Tibial nerve (tissue), 4 donors: ENCODE measurements at regions not wholly inside any gene's neighbourhood (a gene's known extent, or its start where the extent isn't known, plus 50 kb on each side); places are given as distances from the start of the nearest gene placed in this dataset.

ENCODE experiments used
- DNase-seq, 2 donors: peaks; one replicate each; pipeline ENCODE4 v3.0.0-alpha.2; 2019; ENCODE audit warnings: low spot score in 2 of 2
- H3K27ac ChIP-seq, 4 donors: fragments of 200-600 bp; sonication (generic) in 3 of 4; one replicate each; pipeline ENCODE4 v1.5.1; 2017 to 2019; ENCODE audit warnings: mild to moderate bottlenecking in 1 of 4
- H3K27me3 ChIP-seq, 2 donors: fragments of 200-600 bp; sonication (generic) in 1 of 2; one replicate each; pipeline versions ENCODE4 v1.5.1 to v1.6.0; 2017 to 2019
- H3K36me3 ChIP-seq, 3 donors: fragments of 200-600 bp; sonication (generic); one replicate each; pipeline ENCODE4 v1.5.1; 2018 to 2019
- H3K4me1 ChIP-seq, 4 donors: fragments of 200-600 bp; sonication (generic) in 3 of 4; one replicate each; pipeline ENCODE4 v1.5.1; 2017 to 2019
- H3K4me3 ChIP-seq, 4 donors: fragments of 200-600 bp; sonication (generic) in 3 of 4; one replicate each; pipeline ENCODE4 v1.5.1; 2017 to 2019; ENCODE audit warnings: mild to moderate bottlenecking in 1 of 4, moderate library complexity in 1 of 4
- H3K9me3 ChIP-seq, 4 donors: fragments of 200-600 bp; sonication (generic) in 3 of 4; one replicate each; pipeline ENCODE4 v1.5.1; 2017 to 2019
- EP300 ChIP-seq, 2 donors: sonication (generic); formaldehyde crosslinking; IDR thresholded peaks; one replicate each; pipeline ENCODE4 v1.6.1; 2017; ENCODE audit warnings: antibody characterized with exemption in 2 of 2, mild to moderate bottlenecking in 1 of 2
- POLR2A ChIP-seq, 2 donors: fragments of 450-650 bp; IDR thresholded peaks; one replicate each; pipeline ENCODE4 v1.6.1; 2017; ENCODE audit warnings: antibody characterized with exemption in 2 of 2, mild to moderate bottlenecking in 2 of 2, moderate library complexity in 2 of 2
- WGBS, 2 donors: methylation state at CpG; one replicate each; pipeline ENCODE4 v1.1.5; 2018; 5-methylcytosine and 5-hydroxymethylcytosine counted together
- TF ChIP-seq, protein P1 (sequence below), 5 experiments: fragments of 200-600 bp in 3 of 5; fragments of 450-650 bp in 2 of 5; sonication (generic) in 3 of 5; IDR thresholded peaks; one replicate each; pipeline ENCODE4 v1.5.1; 2016 to 2019; ENCODE audit warnings: antibody characterized with exemption in 5 of 5, mild to moderate bottlenecking in 3 of 5, moderate library complexity in 2 of 5

DNA sequence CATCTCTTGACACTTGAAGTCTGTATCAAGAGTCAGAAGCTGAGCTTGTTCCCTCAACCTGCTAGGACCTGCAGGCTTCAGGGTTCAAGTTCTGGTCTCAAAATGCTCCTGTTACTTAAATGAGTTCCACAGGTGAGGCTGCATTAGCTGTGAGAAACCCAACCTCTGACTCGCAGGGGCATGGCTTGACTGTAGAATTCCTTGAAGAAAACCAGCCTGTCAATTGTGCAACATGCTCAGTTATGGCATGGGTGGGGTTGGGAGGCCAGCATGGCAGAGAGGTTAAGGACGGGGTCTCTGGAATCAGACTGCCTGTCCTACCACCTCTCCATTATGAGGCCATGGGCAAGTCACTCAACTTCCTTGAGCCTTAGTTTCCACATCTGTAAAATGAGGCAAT lies 235.8 kb downstream of the EN1 start:
- no peaks in the 10 kb centered on the region for H3K9me3 ChIP-seq
- 84 to 92% methylated on average over 2 of the region's 2 CpGs for WGBS, 2 donors
- H3K4me3 ChIP-seq = no peak overlapping the region
- no peaks in the 10 kb centered on the region for H3K36me3 ChIP-seq
- H3K27me3 ChIP-seq = peaks cover 0 to 5% of the 10 kb centered on the region in 2 donors
- DNase-seq = no peak
- H3K4me1 ChIP-seq = peaks cover 0 to 5% (median 0%) of the 10 kb centered on the region in 4 donors
- TF ChIP-seq EP300 (IDR thresholded peaks at IDR 0.05) = no peak
- TF ChIP-seq, protein P1, sequence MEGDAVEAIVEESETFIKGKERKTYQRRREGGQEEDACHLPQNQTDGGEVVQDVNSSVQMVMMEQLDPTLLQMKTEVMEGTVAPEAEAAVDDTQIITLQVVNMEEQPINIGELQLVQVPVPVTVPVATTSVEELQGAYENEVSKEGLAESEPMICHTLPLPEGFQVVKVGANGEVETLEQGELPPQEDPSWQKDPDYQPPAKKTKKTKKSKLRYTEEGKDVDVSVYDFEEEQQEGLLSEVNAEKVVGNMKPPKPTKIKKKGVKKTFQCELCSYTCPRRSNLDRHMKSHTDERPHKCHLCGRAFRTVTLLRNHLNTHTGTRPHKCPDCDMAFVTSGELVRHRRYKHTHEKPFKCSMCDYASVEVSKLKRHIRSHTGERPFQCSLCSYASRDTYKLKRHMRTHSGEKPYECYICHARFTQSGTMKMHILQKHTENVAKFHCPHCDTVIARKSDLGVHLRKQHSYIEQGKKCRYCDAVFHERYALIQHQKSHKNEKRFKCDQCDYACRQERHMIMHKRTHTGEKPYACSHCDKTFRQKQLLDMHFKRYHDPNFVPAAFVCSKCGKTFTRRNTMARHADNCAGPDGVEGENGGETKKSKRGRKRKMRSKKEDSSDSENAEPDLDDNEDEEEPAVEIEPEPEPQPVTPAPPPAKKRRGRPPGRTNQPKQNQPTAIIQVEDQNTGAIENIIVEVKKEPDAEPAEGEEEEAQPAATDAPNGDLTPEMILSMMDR (IDR thresholded peaks at IDR 0.05) = no peak
- no peak for TF ChIP-seq POLR2A (IDR thresholded peaks at IDR 0.05)
- H3K27ac ChIP-seq = no peak overlapping the region

DNA sequence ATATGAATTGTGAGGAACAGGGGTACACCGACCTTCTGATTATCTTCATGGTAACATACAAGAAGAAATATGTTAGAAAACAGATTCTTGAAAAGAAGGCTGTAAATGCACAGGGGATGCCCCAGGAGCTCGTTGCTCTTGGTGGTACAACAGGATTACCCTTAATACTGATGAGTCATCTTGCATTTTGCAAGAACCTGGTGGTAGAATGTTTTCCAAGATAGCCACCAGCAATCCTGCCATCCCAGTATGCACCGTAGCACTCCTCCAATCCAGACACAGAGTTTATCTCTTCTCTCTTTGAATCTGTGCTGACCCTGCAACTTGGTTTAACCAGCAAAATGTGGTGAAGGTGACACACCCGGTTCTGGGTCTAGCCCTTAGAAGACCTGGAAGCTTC lies 238.3 kb downstream of the EN1 start:
- no peaks in the 10 kb centered on the region for H3K27me3 ChIP-seq
- H3K36me3 ChIP-seq = no peaks in the 10 kb centered on the region
- 74 to 79% methylated on average over 4 of the region's 4 CpGs for WGBS, 2 donors
- no peaks in the 10 kb centered on the region for H3K4me1 ChIP-seq
- no peak for DNase-seq
- H3K9me3 ChIP-seq = no peaks in the 10 kb centered on the region
- H3K4me3 ChIP-seq = no peak overlapping the region
- H3K27ac ChIP-seq = no peak overlapping the region
- TF ChIP-seq, protein P1 (IDR thresholded peaks at IDR 0.05) = no peak
- TF ChIP-seq POLR2A (IDR thresholded peaks at IDR 0.05) (no peak), EP300 (IDR thresholded peaks at IDR 0.05) (no peak)

DNA sequence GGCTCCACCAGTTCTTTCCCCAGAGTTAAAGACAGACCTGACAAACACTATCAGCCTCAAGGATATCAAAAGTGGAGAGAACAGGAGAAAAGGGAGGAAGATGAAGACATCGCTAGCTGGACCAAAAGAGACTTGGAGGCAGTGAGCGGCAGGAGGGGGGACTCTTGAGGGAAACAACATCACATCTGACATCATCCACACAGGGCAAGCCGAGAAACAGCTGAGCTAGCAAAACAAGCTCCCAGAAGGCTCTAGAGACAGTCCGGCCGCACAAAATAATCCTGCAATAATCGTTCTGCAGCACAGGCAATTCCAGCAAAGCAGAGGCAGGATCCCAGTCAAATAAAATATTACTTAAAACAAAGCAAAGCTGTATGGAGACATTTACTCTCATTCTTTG lies 239.8 kb downstream of the EN1 start:
- Histone ChIP-seq H3K27me3 (no peaks in the 10 kb centered on the region), H3K4me1 (no peaks in the 10 kb centered on the region), H3K27ac (no peak overlapping the region), H3K36me3 (no peaks in the 10 kb centered on the region), H3K9me3 (no peaks in the 10 kb centered on the region), H3K4me3 (no peak overlapping the region)
- no peak for TF ChIP-seq EP300 (IDR thresholded peaks at IDR 0.05)
- no peak for TF ChIP-seq POLR2A (IDR thresholded peaks at IDR 0.05)
- TF ChIP-seq, protein P1 (IDR thresholded peaks at IDR 0.05) = no peak
- WGBS, 2 donors = 44 to 45% methylated on average over 6 of the region's 6 CpGs
- no peak for DNase-seq

DNA sequence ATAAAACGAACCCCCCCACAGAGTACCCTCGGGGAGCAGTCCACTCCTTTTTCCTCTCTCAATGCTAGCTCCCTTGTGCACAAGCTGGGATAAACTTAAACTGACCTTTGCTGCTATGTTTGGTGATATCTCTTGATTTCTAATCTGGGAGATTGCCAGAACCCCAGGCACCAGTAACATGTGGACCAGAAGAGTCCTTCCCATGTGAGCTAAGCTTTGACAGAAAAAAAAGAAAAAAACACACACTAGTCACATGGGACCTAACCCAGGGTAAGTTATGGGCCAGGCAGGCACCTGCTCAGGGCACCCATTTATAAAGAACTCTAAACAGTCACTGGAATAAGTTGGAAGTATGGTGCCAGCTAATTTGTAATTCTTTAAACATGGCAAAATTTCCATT lies 242.6 kb downstream of the EN1 start:
- DNase-seq = no peak
- TF ChIP-seq, protein P1 (IDR thresholded peaks at IDR 0.05) = no peak
- TF ChIP-seq POLR2A (IDR thresholded peaks at IDR 0.05) (no peak), EP300 (IDR thresholded peaks at IDR 0.05) (no peak)
- no peaks in the 10 kb centered on the region for H3K4me1 ChIP-seq
- no peak overlapping the region for H3K27ac ChIP-seq
- WGBS, 2 donors = 27 to 35% methylated on average over 2 of the region's 2 CpGs
- no peaks in the 10 kb centered on the region for H3K27me3 ChIP-seq
- peaks cover 0 to 3% (median 0%) of the 10 kb centered on the region in 4 donors for H3K9me3 ChIP-seq
- H3K4me3 ChIP-seq = no peak overlapping the region
- no peaks in the 10 kb centered on the region for H3K36me3 ChIP-seq

DNA sequence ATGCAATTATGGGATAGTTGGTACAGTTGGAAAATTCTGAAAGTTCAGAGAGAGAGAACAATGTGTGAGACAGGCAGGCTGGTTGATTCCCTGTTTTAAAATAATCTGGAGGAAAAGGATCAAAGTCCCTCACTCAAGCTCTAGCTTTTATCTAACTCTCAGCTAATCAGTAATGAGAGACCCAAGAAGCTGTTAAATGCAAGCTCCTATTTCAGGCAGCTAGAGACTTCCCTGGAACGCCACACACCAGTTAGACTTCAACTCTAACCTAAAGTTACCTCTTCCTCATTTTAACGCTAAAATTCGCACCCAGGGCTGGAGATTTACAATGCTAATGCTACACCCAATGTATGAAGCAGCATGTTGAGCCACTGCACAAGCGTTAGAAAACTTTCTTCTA lies 243.1 kb downstream of the EN1 start:
- H3K27me3 ChIP-seq = no peaks in the 10 kb centered on the region
- H3K27ac ChIP-seq = no peak overlapping the region
- peaks cover 0 to 3% (median 0%) of the 10 kb centered on the region in 4 donors for H3K9me3 ChIP-seq
- no peak overlapping the region for H3K4me3 ChIP-seq
- TF ChIP-seq, protein P1 (IDR thresholded peaks at IDR 0.05) = no peak
- TF ChIP-seq POLR2A (IDR thresholded peaks at IDR 0.05) (no peak), EP300 (IDR thresholded peaks at IDR 0.05) (no peak)
- WGBS, 2 donors = 67 to 77% methylated on average over 4 of the region's 4 CpGs
- H3K4me1 ChIP-seq = no peaks in the 10 kb centered on the region
- H3K36me3 ChIP-seq = no peaks in the 10 kb centered on the region
- DNase-seq = no peak
